ENCODE measurements at regions not wholly inside any gene's neighbourhood (a gene's known extent, or its start where the extent isn't known, plus 50 kb on each side); places are given as distances from the start of the nearest gene placed in this dataset.
"Not testable (repeated sequence)": the region's sequence is repeated elsewhere in the genome, so short reads cannot be mapped to it uniquely, and the experiment has no call there.

- DNase-seq (ENCODE audit: low spot score): no peak
These were observed 195.7 kb upstream of the FANCL start for GRCh38 chr2:58436872-58437271.

GRCh38 chr2:58435246-58435645 lies 194.1 kb upstream of the FANCL start:
- no peak for DNase-seq (ENCODE audit: low spot score)

GRCh38 chr2:58434692-58435091 lies 193.6 kb upstream of the FANCL start:
- no peak for DNase-seq (ENCODE audit: low spot score)

- no peak for DNase-seq (ENCODE audit: low spot score)
These were observed 191.5 kb upstream of the FANCL start for GRCh38 chr2:58432491-58433170.

- DNase-seq (ENCODE audit: low spot score): no peak
These were observed 188.1 kb upstream of the FANCL start for GRCh38 chr2:58429014-58429875.

- no peak for DNase-seq (ENCODE audit: low spot score)
These were observed 187.2 kb upstream of the FANCL start for GRCh38 chr2:58428096-58429013.

- peak; percentile 15 for DNase-seq (ENCODE audit: low spot score)
These were observed 186.5 kb upstream of the FANCL start for GRCh38 chr2:58427572-58428095.

GRCh38 chr2:58425368-58425767 lies 184.2 kb upstream of the FANCL start:
- DNase-seq (ENCODE audit: low spot score): no peak

- no peak for DNase-seq (ENCODE audit: low spot score)
These were observed 178.9 kb upstream of the FANCL start for GRCh38 chr2:58419983-58420382.

- DNase-seq (ENCODE audit: low spot score): no peak
These were observed 175.6 kb upstream of the FANCL start for GRCh38 chr2:58416696-58417095.

GRCh38 chr2:58414506-58414905 lies 173.4 kb upstream of the FANCL start:
- DNase-seq (ENCODE audit: low spot score): no peak

- DNase-seq (ENCODE audit: low spot score): no peak
These were observed 169.4 kb upstream of the FANCL start for GRCh38 chr2:58410549-58410948.

- no peak for DNase-seq (ENCODE audit: low spot score)
These were observed 166.4 kb upstream of the FANCL start for GRCh38 chr2:58407487-58407886.

- DNase-seq (ENCODE audit: low spot score): no peak
These were observed 164.2 kb upstream of the FANCL start for GRCh38 chr2:58405341-58405740.

- DNase-seq (ENCODE audit: low spot score): no peak
These were observed 160.8 kb upstream of the FANCL start for GRCh38 chr2:58401936-58402335.

- DNase-seq (ENCODE audit: low spot score): no peak
These were observed 157.3 kb upstream of the FANCL start for GRCh38 chr2:58398406-58398805.

- DNase-seq (ENCODE audit: low spot score): no peak
These were observed 146.6 kb upstream of the FANCL start for GRCh38 chr2:58387701-58388100.

GRCh38 chr2:58386904-58387303 lies 145.8 kb upstream of the FANCL start:
- not testable (repeated sequence) for DNase-seq (ENCODE audit: low spot score)

- DNase-seq (ENCODE audit: low spot score): no peak
These were observed 137.0 kb upstream of the FANCL start for GRCh38 chr2:58378152-58378551.

- no peak for DNase-seq (ENCODE audit: low spot score)
These were observed 136.1 kb upstream of the FANCL start for GRCh38 chr2:58377181-58377580.

GRCh38 chr2:58376592-58376991 lies 135.5 kb upstream of the FANCL start:
- no peak for DNase-seq (ENCODE audit: low spot score)

- no peak for DNase-seq (ENCODE audit: low spot score)
These were observed 128.5 kb upstream of the FANCL start for GRCh38 chr2:58369594-58369993.

Measured in AG08395 (cell line).